ENCODE measurements at regions not wholly inside any gene's neighbourhood (a gene's known extent, or its start where the extent isn't known, plus 50 kb on each side); places are given as distances from the start of the nearest gene placed in this dataset.

DNA sequence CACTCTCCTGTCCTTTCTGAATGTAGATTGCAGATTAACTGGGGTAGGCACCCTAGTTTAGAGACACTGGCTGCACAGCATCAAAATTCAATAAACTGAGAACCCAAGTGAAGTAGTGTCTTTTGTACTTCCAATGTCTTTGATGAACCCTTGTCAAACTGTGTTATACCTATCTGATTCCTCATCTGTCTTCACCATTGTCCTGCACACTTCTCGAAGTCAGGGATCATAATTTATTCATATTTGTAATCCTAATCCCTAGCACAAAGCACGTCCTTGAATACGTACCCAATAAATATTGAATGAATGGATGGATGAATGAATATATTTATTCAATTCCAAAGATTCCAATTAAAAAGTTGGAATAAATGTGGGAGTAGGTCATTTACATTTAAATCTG, 256.6 kb upstream of the PTBP2 start:
- no peak for TF ChIP-seq POLR2A (IDR thresholded peaks at IDR 0.05)
- TF ChIP-seq, protein P1, sequence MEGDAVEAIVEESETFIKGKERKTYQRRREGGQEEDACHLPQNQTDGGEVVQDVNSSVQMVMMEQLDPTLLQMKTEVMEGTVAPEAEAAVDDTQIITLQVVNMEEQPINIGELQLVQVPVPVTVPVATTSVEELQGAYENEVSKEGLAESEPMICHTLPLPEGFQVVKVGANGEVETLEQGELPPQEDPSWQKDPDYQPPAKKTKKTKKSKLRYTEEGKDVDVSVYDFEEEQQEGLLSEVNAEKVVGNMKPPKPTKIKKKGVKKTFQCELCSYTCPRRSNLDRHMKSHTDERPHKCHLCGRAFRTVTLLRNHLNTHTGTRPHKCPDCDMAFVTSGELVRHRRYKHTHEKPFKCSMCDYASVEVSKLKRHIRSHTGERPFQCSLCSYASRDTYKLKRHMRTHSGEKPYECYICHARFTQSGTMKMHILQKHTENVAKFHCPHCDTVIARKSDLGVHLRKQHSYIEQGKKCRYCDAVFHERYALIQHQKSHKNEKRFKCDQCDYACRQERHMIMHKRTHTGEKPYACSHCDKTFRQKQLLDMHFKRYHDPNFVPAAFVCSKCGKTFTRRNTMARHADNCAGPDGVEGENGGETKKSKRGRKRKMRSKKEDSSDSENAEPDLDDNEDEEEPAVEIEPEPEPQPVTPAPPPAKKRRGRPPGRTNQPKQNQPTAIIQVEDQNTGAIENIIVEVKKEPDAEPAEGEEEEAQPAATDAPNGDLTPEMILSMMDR (IDR thresholded peaks at IDR 0.05), result no peak
